ENCODE measurements at regions not wholly inside any gene's neighbourhood (a gene's known extent, or its start where the extent isn't known, plus 50 kb on each side); places are given as distances from the start of the nearest gene placed in this dataset.
A peak's percentile ranks its signal among the peaks of the same experiment; 100 is the strongest.

DNA sequence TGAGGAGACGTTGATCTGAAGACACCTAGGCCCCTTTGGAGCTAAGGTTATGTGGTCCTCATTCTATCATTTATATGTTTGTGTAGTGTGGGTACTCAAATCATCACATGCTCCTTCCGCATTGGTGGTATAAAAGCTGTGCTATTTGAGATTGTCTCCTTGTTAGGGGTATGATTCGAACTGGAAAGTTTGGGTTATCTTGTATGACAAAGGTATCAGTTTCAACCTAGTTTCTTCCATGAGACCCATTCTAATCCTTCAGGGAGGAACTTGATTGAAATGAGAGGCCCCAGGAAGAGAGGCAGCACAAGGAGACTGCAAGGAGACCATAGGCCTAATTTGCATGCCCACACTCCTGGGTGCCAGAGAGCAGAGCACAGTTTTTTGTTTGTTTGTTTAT lies 104.2 kb upstream of the TIAM2 start:
- Mint-ChIP-seq H3K27ac (ENCODE audit: unreplicated experiment) (no peak overlapping the region), H3K36me3 (ENCODE audit: low read depth) (no peaks in the 10 kb centered on the region), H3K4me1 (ENCODE audit: low read depth) (peaks cover 49% of the 10 kb centered on the region), H3K27me3 (ENCODE audit: low read depth) (no peaks in the 10 kb centered on the region), H3K4me3 (ENCODE audit: unreplicated experiment) (no peak overlapping the region), H3K9me3 (ENCODE audit: low read depth) (no peaks in the 10 kb centered on the region)
- TF ChIP-seq, protein P1, sequence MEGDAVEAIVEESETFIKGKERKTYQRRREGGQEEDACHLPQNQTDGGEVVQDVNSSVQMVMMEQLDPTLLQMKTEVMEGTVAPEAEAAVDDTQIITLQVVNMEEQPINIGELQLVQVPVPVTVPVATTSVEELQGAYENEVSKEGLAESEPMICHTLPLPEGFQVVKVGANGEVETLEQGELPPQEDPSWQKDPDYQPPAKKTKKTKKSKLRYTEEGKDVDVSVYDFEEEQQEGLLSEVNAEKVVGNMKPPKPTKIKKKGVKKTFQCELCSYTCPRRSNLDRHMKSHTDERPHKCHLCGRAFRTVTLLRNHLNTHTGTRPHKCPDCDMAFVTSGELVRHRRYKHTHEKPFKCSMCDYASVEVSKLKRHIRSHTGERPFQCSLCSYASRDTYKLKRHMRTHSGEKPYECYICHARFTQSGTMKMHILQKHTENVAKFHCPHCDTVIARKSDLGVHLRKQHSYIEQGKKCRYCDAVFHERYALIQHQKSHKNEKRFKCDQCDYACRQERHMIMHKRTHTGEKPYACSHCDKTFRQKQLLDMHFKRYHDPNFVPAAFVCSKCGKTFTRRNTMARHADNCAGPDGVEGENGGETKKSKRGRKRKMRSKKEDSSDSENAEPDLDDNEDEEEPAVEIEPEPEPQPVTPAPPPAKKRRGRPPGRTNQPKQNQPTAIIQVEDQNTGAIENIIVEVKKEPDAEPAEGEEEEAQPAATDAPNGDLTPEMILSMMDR (IDR thresholded peaks at IDR 0.05), result no peak
- no peak for DNase-seq (ENCODE audit: low spot score)

DNA sequence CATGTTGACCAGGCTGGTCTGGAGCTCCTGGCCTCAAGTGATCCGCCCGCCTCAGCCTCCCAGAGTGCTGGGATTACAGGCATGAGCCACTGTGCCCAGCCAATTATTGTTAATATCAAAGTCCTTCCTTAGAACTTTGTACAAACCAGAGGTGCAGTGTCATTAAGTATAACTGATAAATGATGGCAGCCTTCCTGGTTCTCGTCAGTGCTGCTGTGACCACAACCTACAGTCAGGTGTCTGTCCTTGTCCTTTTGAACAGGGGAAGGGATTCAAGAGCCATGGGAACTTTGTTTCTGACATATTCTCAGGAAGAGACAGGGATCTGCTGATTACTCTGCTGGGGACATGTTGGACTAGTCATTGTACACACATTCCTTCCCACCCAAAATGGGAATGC lies 103.2 kb upstream of the TIAM2 start:
- no peaks in the 10 kb centered on the region for H3K27me3 Mint-ChIP-seq (ENCODE audit: low read depth)
- H3K27ac Mint-ChIP-seq (ENCODE audit: unreplicated experiment), result no peak overlapping the region
- H3K4me3 Mint-ChIP-seq (ENCODE audit: unreplicated experiment), result no peak overlapping the region
- H3K9me3 Mint-ChIP-seq (ENCODE audit: low read depth), result no peaks in the 10 kb centered on the region
- peaks cover 49% of the 10 kb centered on the region for H3K4me1 Mint-ChIP-seq (ENCODE audit: low read depth)
- H3K36me3 Mint-ChIP-seq (ENCODE audit: low read depth), result no peaks in the 10 kb centered on the region
- TF ChIP-seq, protein P1 (IDR thresholded peaks at IDR 0.05), result no peak
- DNase-seq (ENCODE audit: low spot score), result no peak

DNA sequence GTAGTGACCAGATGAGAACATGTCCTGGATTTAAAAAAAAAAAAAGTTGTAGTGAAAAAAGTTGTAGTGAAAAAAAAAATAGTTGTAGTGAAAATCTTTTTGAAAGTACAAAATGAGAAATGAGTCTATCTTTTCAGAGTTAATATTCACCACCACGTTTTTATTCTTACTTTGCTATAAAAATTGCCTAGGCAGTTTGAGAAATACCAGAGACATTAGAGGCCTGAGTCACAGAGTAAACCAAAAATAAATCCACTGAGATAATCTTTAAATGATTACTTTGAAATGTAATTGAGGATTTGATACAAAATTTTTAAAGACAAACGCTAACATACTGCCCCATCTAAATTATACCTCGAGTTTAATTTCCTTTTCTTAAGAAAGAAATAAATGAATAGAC lies 101.2 kb upstream of the TIAM2 start:
- Mint-ChIP-seq H3K4me3 (ENCODE audit: unreplicated experiment) (no peak overlapping the region), H3K36me3 (ENCODE audit: low read depth) (peaks cover 3% of the 10 kb centered on the region), H3K4me1 (ENCODE audit: low read depth) (peaks cover 40% of the 10 kb centered on the region), H3K27me3 (ENCODE audit: low read depth) (no peaks in the 10 kb centered on the region), H3K27ac (ENCODE audit: unreplicated experiment) (peak overlapping the region; percentile 69), H3K9me3 (ENCODE audit: low read depth) (no peaks in the 10 kb centered on the region)
- DNase-seq (ENCODE audit: low spot score), result no peak
- TF ChIP-seq, protein P1 (IDR thresholded peaks at IDR 0.05), result no peak

DNA sequence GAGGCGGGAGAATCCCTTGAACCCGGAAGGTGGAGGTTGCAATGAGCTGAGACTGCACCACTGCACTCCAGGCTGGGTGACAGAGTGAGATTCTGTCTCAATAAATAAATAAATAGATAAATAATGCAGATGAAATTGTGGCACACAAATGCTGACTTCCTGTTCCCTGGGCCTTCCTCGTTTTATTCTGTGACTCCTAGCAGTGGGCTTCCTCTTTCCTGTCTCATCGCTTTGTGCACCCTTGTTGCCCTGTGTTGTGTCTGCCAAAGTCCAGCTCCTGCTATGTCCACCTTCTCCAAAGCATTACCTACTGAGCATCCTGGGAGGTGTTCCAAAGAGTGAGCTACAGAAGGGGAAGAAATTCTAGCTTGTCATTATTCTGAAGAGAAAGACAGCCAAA lies 100.2 kb upstream of the TIAM2 start:
- H3K4me1 Mint-ChIP-seq (ENCODE audit: low read depth), result peaks cover 30% of the 10 kb centered on the region
- TF ChIP-seq, protein P1 (IDR thresholded peaks at IDR 0.05), result no peak

DNA sequence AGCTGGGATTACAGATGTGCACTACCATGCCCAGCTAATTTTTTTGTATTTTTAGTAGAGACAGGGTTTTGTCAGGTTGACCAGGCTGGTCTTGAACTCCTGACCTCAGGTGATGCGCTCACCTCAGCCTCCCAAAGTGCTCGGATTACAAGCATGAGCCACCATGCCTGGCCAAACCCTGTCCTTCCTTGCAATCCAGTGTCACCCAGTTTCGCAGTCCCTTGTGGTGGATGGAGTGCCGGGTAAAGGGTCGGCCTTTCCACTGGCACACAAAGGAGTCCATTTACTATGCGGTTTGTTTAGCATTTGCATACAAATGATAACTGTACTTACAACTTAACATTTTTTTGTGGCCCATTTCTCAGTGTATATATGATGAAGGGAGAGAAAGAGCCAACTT lies 99.3 kb upstream of the TIAM2 start:
- H3K27me3 Mint-ChIP-seq (ENCODE audit: low read depth), result no peaks in the 10 kb centered on the region
- H3K4me3 Mint-ChIP-seq (ENCODE audit: unreplicated experiment), result no peak overlapping the region
- H3K9me3 Mint-ChIP-seq (ENCODE audit: low read depth), result no peaks in the 10 kb centered on the region
- TF ChIP-seq, protein P1 (IDR thresholded peaks at IDR 0.05), result no peak
- no peak for DNase-seq (ENCODE audit: low spot score)
- peaks cover 3% of the 10 kb centered on the region for H3K36me3 Mint-ChIP-seq (ENCODE audit: low read depth)
- no peak overlapping the region for H3K27ac Mint-ChIP-seq (ENCODE audit: unreplicated experiment)
- peaks cover 30% of the 10 kb centered on the region for H3K4me1 Mint-ChIP-seq (ENCODE audit: low read depth)

More for the DNA sequence above, 100.2 kb upstream of the TIAM2 start:
- Mint-ChIP-seq H3K27ac (ENCODE audit: unreplicated experiment) (no peak overlapping the region), H3K36me3 (ENCODE audit: low read depth) (peaks cover 3% of the 10 kb centered on the region), H3K27me3 (ENCODE audit: low read depth) (no peaks in the 10 kb centered on the region), H3K9me3 (ENCODE audit: low read depth) (no peaks in the 10 kb centered on the region), H3K4me3 (ENCODE audit: unreplicated experiment) (no peak overlapping the region)
- DNase-seq (ENCODE audit: low spot score), result no peak

Measured in chondrocyte (in vitro differentiated cells).